Mesothelial cell of epicardium (in vitro differentiated cells): ENCODE measurements at regions not wholly inside any gene's neighbourhood (a gene's known extent, or its start where the extent isn't known, plus 50 kb on each side); places are given as distances from the start of the nearest gene placed in this dataset.

Experiments
- DNase-seq, 2 experiments: peaks; one replicate each; pipeline ENCODE4 v3.0.0; 2021; ENCODE audit warnings: low spot score in 2 of 2; ENCODE audit not compliant: unreplicated experiment in 2 of 2
- H3K27ac Mint-ChIP-seq: 2 replicates; pipeline ENCODE4 v1.8.0; 2021; ENCODE audit warnings: mixed read lengths
- H3K27me3 Mint-ChIP-seq: 2 replicates; pipeline ENCODE4 v1.8.0; 2021; ENCODE audit warnings: low read depth, mixed read lengths
- H3K36me3 Mint-ChIP-seq: 2 replicates; pipeline ENCODE4 v1.8.0; 2021; ENCODE audit warnings: mixed read lengths
- H3K4me1 Mint-ChIP-seq: 2 replicates; pipeline ENCODE4 v1.8.0; 2021; ENCODE audit warnings: mixed read lengths
- H3K4me3 Mint-ChIP-seq: 2 replicates; pipeline ENCODE4 v1.8.0; 2021; ENCODE audit warnings: mild to moderate bottlenecking, moderate library complexity, mixed read lengths
- H3K9me3 Mint-ChIP-seq: 2 replicates; pipeline ENCODE4 v1.8.0; 2021; ENCODE audit warnings: mixed read lengths
- CTCF ChIP-seq: fragments of 200-600 bp; sonication (generic); IDR thresholded peaks from one replicate; pipeline ENCODE4 v1.5.0; 2021; ENCODE audit warnings: antibody characterized with exemption; ENCODE audit not compliant: unreplicated experiment

- TF ChIP-seq CTCF: no peak
- no peaks in the 10 kb centered on the region for H3K36me3 Mint-ChIP-seq
- no peak for DNase-seq
- no peaks in the 10 kb centered on the region for H3K27me3 Mint-ChIP-seq
- H3K4me1 Mint-ChIP-seq: peaks cover 52% of the 10 kb centered on the region
- no peak overlapping the region for H3K4me3 Mint-ChIP-seq
- H3K27ac Mint-ChIP-seq: peak overlapping the region; percentile 27
- no peaks in the 10 kb centered on the region for H3K9me3 Mint-ChIP-seq
Measured at GRCh38 chr7:42617071-42617765, 294.7 kb downstream of the C7orf25 start.

GRCh38 chr7:42614636-42615035 lies 297.2 kb downstream of the C7orf25 start:
- Mint-ChIP-seq H3K27ac (no peak overlapping the region), H3K4me3 (no peak overlapping the region), H3K36me3 (no peaks in the 10 kb centered on the region), H3K9me3 (no peaks in the 10 kb centered on the region), H3K4me1 (peaks cover 41% of the 10 kb centered on the region), H3K27me3 (no peaks in the 10 kb centered on the region)
- DNase-seq: no peak
- no peak for TF ChIP-seq CTCF

- no peaks in the 10 kb centered on the region for H3K27me3 Mint-ChIP-seq
Measured at GRCh38 chr7:42611961-42612360, 299.9 kb downstream of the C7orf25 start.

GRCh38 chr7:42611289-42611928 lies 300.5 kb downstream of the C7orf25 start:
- Mint-ChIP-seq H3K27ac (peak overlapping the region; percentile 67), H3K4me1 (peaks cover 15% of the 10 kb centered on the region), H3K36me3 (no peaks in the 10 kb centered on the region), H3K4me3 (no peak overlapping the region), H3K9me3 (no peaks in the 10 kb centered on the region), H3K27me3 (no peaks in the 10 kb centered on the region)
- no peak for TF ChIP-seq CTCF
- no peak for DNase-seq

More at GRCh38 chr7:42611961-42612360, 299.9 kb downstream of the C7orf25 start:
- Mint-ChIP-seq H3K4me1 (peaks cover 17% of the 10 kb centered on the region), H3K9me3 (no peaks in the 10 kb centered on the region), H3K27ac (peak overlapping the region; percentile 67), H3K4me3 (no peak overlapping the region), H3K36me3 (no peaks in the 10 kb centered on the region)
- no peak for DNase-seq
- no peak for TF ChIP-seq CTCF

GRCh38 chr7:42606193-42606905 lies 305.5 kb downstream of the C7orf25 start:
- Mint-ChIP-seq H3K36me3 (no peaks in the 10 kb centered on the region), H3K27ac (no peak overlapping the region), H3K4me3 (no peak overlapping the region), H3K4me1 (peaks cover 26% of the 10 kb centered on the region), H3K9me3 (no peaks in the 10 kb centered on the region), H3K27me3 (no peaks in the 10 kb centered on the region)
- TF ChIP-seq CTCF: no peak
- DNase-seq: no peak
